OCI-M1 (cell line): ENCODE measurements at regions not wholly inside any gene's neighbourhood (a gene's known extent, or its start where the extent isn't known, plus 50 kb on each side); places are given as distances from the start of the nearest gene placed in this dataset.

Source experiments
- DNase-seq: peaks from one replicate; lab custom pipeline; 2025; lab: John Stamatoyannopoulos, UW

DNA sequence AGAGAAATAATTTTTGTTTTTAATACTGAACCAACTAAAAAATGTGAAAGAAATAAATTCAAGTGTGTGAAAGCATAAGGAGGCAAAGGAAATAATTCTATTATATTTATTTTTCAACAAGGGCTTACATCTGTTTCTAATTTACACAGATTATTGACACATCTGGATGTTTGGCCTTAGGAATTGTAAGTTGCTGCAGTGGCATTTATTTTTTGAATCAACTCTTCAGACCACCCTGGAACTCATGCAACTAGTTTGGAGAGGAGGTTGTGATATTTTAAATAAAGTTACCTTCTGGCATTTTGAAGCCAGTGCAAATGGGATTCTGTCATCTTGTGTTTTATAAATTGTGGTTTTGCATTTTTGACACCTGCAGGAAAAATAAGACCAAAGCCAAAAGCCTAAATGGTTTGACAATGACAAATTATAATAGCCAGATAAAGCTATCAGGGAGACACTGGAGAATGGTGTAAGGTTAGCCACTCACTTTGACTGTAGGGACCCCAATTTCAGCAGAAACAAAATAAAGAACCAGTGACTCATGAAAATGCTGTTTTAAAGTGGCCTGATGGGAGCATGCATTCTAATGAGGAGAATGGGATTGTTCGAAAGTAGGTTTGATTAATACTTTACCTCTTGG lies 192.9 kb downstream of the KLF5 start:
- DNase-seq: no peak

- DNase-seq: no peak
Measured at GRCh38 chr13:73250061-73250460, 191.3 kb downstream of the KLF5 start.

GRCh38 chr13:73248711-73249580 lies 190.1 kb downstream of the KLF5 start:
- no peak for DNase-seq

- no peak for DNase-seq
Measured at GRCh38 chr13:73248154-73248553, 189.3 kb downstream of the KLF5 start.

DNA sequence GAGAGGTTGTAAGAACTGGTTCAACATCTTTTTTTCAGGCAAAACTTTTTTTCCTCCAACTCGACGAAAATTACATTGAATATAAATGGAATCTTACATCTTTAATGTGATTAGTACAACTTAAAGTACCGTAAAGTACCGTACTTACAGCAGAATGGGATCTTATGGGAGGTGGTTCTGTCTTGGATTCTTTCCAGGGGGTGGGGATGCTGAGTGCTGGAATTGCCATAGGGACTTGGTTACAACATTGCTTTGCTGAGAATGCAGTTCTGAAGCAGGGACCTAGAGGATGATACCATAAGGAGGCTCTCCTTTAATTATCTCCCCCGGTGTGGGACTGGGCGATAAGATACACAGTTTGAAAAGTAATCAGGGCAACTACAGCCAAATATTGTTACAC lies 186.4 kb downstream of the KLF5 start:
- no peak for DNase-seq

DNA sequence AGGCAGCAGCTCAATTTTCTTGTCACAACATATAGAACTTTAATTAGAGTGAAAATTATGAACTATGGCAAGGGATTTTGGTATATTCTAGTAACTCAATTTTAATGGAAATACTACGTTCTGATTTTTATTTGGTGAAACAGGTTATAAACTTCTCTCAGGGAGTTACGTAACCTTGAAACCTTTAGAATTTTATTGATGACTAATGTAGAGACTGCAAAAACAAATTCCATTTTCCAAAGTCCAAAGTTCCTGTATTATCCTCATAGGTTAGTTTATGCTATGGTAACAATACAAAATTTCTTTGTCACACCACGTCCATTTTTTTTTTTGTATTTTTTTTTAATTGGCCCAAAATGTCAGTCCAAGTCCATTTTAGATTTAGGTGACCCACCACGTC lies 185.7 kb downstream of the KLF5 start:
- DNase-seq: no peak

DNA sequence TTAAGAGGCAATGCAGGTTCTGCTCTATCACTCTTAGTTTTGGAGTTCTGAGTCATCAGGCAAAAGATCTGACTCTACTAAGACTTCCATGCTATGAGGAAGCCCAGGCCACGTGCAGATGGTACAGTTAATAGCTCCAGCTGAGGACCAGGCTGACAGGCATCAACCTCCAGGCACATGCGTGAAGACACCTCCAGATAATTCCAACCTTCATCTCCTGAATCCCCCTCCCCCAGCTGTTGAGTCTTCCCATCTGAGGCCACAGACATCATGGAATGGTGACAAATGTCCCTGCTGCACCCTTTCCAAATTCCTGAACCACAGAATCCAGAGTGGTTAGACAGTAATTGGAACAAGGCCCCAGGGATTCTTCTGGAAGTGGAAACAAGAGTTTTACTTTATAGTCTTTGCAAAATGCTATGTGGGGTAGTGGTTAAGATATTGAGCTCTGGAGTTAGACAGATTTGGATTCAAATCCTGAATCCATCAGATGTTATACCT lies 183.8 kb downstream of the KLF5 start:
- DNase-seq: no peak

GRCh38 chr13:73240193-73240592 lies 181.4 kb downstream of the KLF5 start:
- no peak for DNase-seq

- DNase-seq: no peak
Measured at GRCh38 chr13:73235385-73235784, 176.6 kb downstream of the KLF5 start.

GRCh38 chr13:73231471-73231870 lies 172.7 kb downstream of the KLF5 start:
- no peak for DNase-seq

DNA sequence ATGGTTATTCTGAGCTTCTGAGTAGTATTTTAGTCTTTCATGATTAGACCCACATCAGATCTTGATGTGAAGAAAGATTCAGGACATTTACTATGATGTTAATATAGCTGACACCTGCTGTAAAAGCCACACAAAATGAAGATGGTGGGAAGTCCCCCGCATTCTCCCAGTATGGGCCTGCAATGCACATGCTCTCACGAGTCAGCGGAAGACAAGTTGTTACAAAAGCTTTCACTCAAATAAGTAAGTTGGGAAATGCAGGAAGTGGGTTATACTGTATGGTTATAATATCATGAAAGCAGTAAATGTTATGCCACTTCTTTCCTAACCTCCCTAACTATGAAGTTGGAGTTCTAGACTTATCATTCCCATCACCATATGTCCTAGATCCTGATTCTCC lies 171.9 kb downstream of the KLF5 start:
- DNase-seq: no peak

- peak; percentile 32 for DNase-seq
Measured at GRCh38 chr13:73228546-73228945, 169.7 kb downstream of the KLF5 start.

GRCh38 chr13:73225990-73226389 lies 167.2 kb downstream of the KLF5 start:
- DNase-seq: no peak

DNA sequence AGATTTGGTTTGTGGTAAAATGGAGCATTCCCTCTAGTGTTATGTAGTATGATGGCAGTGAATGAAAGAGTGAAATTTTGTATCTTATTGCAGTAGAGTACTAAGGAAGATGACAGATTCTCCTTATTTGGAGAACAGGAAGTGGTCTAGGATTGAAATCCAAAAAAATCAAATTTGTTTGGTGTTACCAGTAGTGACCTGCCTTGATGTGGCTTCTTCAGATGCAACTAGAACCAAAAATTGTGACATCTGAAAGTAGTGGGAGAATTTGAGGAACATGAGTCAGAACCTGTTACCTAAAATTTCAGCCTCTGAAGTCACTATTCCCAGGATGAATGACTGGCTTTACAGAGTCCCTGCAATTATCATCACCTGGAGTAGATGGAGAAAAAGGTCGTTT lies 165.9 kb downstream of the KLF5 start:
- DNase-seq: peak; percentile 51

GRCh38 chr13:73223372-73223781 lies 164.6 kb downstream of the KLF5 start:
- no peak for DNase-seq

DNA sequence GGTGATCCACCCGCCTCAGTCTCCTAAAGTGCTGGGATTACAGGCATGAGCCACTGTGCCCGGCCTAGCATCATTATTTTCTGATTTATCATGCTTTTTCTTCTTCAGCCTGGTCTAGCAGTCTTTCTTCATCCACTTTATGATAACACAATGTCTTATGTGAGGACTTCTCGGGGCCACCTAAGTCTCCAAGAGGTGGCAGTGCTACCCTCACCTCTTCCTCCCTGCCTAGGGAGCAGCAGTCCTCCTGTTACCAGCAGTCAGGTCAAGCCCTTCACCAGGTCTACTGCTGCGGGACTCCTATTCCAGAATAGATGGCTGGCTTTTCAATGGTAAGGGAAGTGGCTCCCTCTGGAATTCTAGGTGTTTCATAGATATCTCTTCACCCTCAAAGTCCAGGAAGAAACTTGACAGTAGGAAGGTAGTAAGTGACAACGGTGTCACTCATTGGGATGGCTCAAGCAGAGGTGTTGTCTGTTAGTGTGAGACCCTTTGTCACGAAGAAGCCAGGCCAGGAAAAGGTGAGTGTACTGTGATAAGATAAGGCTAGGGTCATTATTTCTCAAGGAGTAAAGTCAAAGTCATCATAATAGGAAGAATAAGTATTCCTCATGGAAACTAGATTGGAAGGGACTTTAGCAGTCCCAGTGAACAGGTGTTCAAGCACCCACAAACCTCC lies 164.0 kb downstream of the KLF5 start:
- DNase-seq: no peak

GRCh38 chr13:73220966-73221720 lies 162.3 kb downstream of the KLF5 start:
- peak; percentile 79 for DNase-seq

- DNase-seq: no peak
Measured at GRCh38 chr13:73218181-73218580, 159.4 kb downstream of the KLF5 start.

DNA sequence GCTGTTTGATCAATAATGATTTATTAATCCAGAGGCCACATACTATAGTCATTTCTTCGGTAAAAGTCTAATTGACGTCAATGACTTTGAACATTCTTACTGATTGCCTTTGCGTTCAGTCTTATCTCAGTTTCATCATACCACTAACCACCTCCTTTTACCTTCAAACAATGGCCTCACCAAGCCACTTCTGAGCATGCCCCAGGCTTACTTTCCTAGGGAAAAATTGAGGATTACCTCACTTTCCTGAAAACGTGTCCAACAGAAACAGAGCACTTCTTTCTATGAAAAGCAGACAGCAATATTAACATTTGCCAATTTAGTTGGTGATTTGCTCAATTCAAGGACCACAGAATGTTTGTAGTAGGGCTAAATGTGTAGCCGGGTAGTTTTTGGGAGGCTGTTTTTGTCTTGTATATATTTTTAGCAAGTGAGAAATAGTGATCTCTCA lies 157.6 kb downstream of the KLF5 start:
- no peak for DNase-seq

GRCh38 chr13:73215823-73216222 lies 157.0 kb downstream of the KLF5 start:
- no peak for DNase-seq

- no peak for DNase-seq
Measured at GRCh38 chr13:73212482-73212881, 153.7 kb downstream of the KLF5 start.
